Epidermal melanocyte (primary cell): ENCODE measurements at regions not wholly inside any gene's neighbourhood (a gene's known extent, or its start where the extent isn't known, plus 50 kb on each side); places are given as distances from the start of the nearest gene placed in this dataset.
A peak's percentile ranks its signal among the peaks of the same experiment; 100 is the strongest.
"Not testable (repeated sequence)": the region's sequence is repeated elsewhere in the genome, so short reads cannot be mapped to it uniquely, and the experiment has no call there.

ENCODE experiments used
- DNase-seq: peaks from one replicate; pipeline ENCODE4 v3.0.0; 2011; ENCODE audit warnings: low spot score; ENCODE audit not compliant: insufficient read length

- DNase-seq, result no peak
Observed at GRCh38 chr7:106347229-106347833, 62.5 kb upstream of the NAMPT start.

GRCh38 chr7:106346678-106347217 is 62.0 kb upstream of the NAMPT start:
- DNase-seq, result peak; percentile 23

GRCh38 chr7:106346167-106346677 is 61.4 kb upstream of the NAMPT start:
- DNase-seq, result no peak

- DNase-seq, result no peak
Observed at GRCh38 chr7:106345421-106346166, 60.8 kb upstream of the NAMPT start.

GRCh38 chr7:106344861-106345260 is 60.1 kb upstream of the NAMPT start:
- no peak for DNase-seq

GRCh38 chr7:106344211-106344610 is 59.4 kb upstream of the NAMPT start:
- no peak for DNase-seq

GRCh38 chr7:106342049-106342448 is 57.3 kb upstream of the NAMPT start:
- not testable (repeated sequence) for DNase-seq

GRCh38 chr7:106340247-106340596 is 55.4 kb upstream of the NAMPT start:
- not testable (repeated sequence) for DNase-seq

DNA sequence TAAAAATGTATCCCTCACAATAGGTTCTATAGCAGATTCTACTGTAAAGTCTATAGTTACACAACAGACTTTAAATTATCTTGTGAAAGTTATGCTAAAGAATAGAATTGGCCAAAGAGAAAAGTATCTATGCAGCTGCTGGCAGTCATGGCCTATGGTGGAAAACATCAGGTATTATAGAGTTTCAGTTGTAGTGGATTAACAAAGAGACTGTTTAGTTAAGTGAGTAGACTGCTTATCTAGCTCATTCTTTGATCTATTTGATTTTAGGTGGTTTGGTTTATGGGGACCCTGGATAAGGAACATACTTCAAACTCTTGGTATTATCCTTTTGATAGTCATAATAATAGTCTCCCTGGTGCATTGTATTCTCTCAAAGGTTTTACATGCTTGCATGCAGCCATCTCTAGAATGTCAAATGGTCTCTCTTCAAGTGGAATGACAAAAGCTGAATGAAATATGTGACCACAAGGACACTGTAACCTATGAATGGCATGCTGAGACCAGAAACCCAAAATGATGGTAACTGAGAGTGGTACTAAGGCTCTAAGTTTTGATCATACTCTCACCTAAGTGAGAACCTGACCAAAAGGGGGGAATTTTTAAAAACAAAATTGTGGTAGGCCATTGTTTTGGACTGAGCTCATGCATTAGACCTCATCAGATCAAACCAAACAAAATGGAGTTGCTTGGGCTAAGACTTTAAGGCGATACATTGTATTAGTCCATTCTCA is 54.9 kb upstream of the NAMPT start:
- no peak for DNase-seq

- DNase-seq, result no peak
Observed at GRCh38 chr7:106337754-106338153, 53.0 kb upstream of the NAMPT start.

- no peak for DNase-seq
Observed at GRCh38 chr7:106335814-106336213, 51.0 kb upstream of the NAMPT start.
